Mesenchymal stem cell (in vitro differentiated cells and primary cell): ENCODE measurements at regions not wholly inside any gene's neighbourhood (a gene's known extent, or its start where the extent isn't known, plus 50 kb on each side); places are given as distances from the start of the nearest gene placed in this dataset.

Source experiments
- DNase-seq: peaks from one replicate; pipeline ENCODE4 v3.0.0-alpha.2; 2013
- H2AFZ ChIP-seq: one replicate; pipeline ENCODE4 v1.6.1; 2013; ENCODE audit warnings: low read depth, mild to moderate bottlenecking, control low read depth, inconsistent platforms, low read length, moderate library complexity
- H2AK5ac ChIP-seq: 2 replicates; pipeline ENCODE4 v1.6.1; 2013; ENCODE audit warnings: low read length, moderate library complexity, mild to moderate bottlenecking, inconsistent platforms; ENCODE audit not compliant: severe bottlenecking
- H2BK120ac ChIP-seq: one replicate; pipeline ENCODE4 v1.6.1; 2013; ENCODE audit warnings: low read depth, mild to moderate bottlenecking, inconsistent platforms, low read length, moderate library complexity
- H2BK12ac ChIP-seq, 2 experiments: one replicate each; pipeline ENCODE4 v1.6.1; 2013; ENCODE audit warnings: inconsistent platforms in 2 of 2, low read length in 2 of 2, mild to moderate bottlenecking in 2 of 2, moderate library complexity in 2 of 2, control low read depth in 1 of 2
- H2BK15ac ChIP-seq: one replicate; pipeline ENCODE4 v1.6.1; 2013; ENCODE audit warnings: mild to moderate bottlenecking, low read depth, inconsistent platforms; ENCODE audit not compliant: poor library complexity, severe bottlenecking
- H2BK5ac ChIP-seq: 2 replicates; pipeline ENCODE4 v1.6.1; 2013; ENCODE audit warnings: low read depth, mild to moderate bottlenecking, low read length, control low read depth, inconsistent platforms; ENCODE audit not compliant: poor library complexity, severe bottlenecking
- H3K14ac ChIP-seq, 2 experiments: one replicate each; pipeline ENCODE4 v1.6.1; 2013; ENCODE audit warnings: inconsistent platforms in 2 of 2, low read length in 2 of 2, control low read depth in 1 of 2, mild to moderate bottlenecking in 1 of 2, moderate library complexity in 1 of 2
- H3K18ac ChIP-seq, 2 experiments: one replicate each; pipeline ENCODE4 v1.6.1; 2013; ENCODE audit warnings: inconsistent platforms in 2 of 2, low read length in 2 of 2, control low read depth in 1 of 2, low read depth in 1 of 2, mild to moderate bottlenecking in 1 of 2
- H3K23ac ChIP-seq, 2 experiments: one replicate each; pipeline ENCODE4 v1.6.1; 2013; ENCODE audit warnings: inconsistent platforms in 2 of 2, low read length in 2 of 2, mild to moderate bottlenecking in 2 of 2, moderate library complexity in 2 of 2, control low read depth in 1 of 2
- H3K27ac ChIP-seq: 2 replicates; pipeline ENCODE4 v1.5.1; 2013; ENCODE audit warnings: mild to moderate bottlenecking, moderate library complexity, low read length, control low read depth, inconsistent platforms; ENCODE audit not compliant: poor library complexity, severe bottlenecking
- H3K27me3 ChIP-seq, 2 experiments: 2 replicates each; pipeline versions ENCODE4 v1.6.1 to v1.7.0; 2013; ENCODE audit warnings: low read length in 2 of 2, mild to moderate bottlenecking in 2 of 2, moderate library complexity in 2 of 2, control low read depth in 1 of 2, inconsistent platforms in 1 of 2; ENCODE audit not compliant: control insufficient read depth in 1 of 2, insufficient read depth in 1 of 2
- H3K36me3 ChIP-seq, 2 experiments: 2 replicates each; pipeline versions ENCODE4 v1.6.1 to v1.7.0; 2013; ENCODE audit warnings: low read length in 2 of 2, control low read depth in 1 of 2, inconsistent platforms in 1 of 2, low read depth in 1 of 2, mild to moderate bottlenecking in 1 of 2; ENCODE audit not compliant: insufficient read depth in 2 of 2, control insufficient read depth in 1 of 2
- H3K4ac ChIP-seq, 2 experiments: one replicate each; pipeline ENCODE4 v1.6.1; 2013; ENCODE audit warnings: inconsistent platforms in 2 of 2, low read length in 2 of 2, mild to moderate bottlenecking in 2 of 2, moderate library complexity in 2 of 2, control low read depth in 1 of 2, low read depth in 1 of 2
- H3K4me1 ChIP-seq: 2 replicates; pipeline ENCODE4 v1.6.1; 2013; ENCODE audit warnings: low read depth, low read length, control low read depth; ENCODE audit not compliant: control insufficient read depth, insufficient read depth
- H3K4me2 ChIP-seq: 2 replicates; pipeline ENCODE4 v1.6.1; 2013; ENCODE audit warnings: low read length, mild to moderate bottlenecking, inconsistent platforms; ENCODE audit not compliant: poor library complexity, severe bottlenecking
- H3K4me3 ChIP-seq, 2 experiments: 2 replicates each; pipeline versions ENCODE4 v1.5.1 to v1.7.0; 2013; ENCODE audit warnings: low read length in 2 of 2, mild to moderate bottlenecking in 2 of 2, control low read depth in 1 of 2, low read depth in 1 of 2; ENCODE audit not compliant: insufficient read depth in 1 of 2
- H3K79me1 ChIP-seq: replicated peaks from 2 replicates; pipeline ENCODE4 v1.6.1; 2013; ENCODE audit warnings: mild to moderate bottlenecking, control low read depth, low read length, inconsistent platforms; ENCODE audit not compliant: poor library complexity, severe bottlenecking
- H3K9ac ChIP-seq: 2 replicates; pipeline ENCODE4 v1.7.0; 2013; ENCODE audit warnings: mild to moderate bottlenecking, low read length, moderate library complexity
- H3K9me3 ChIP-seq: 2 replicates; pipeline ENCODE4 v1.7.0; 2013; ENCODE audit warnings: mild to moderate bottlenecking, low read length; ENCODE audit not compliant: control insufficient read depth
- H4K8ac ChIP-seq: one replicate; pipeline ENCODE4 v1.6.1; 2013; ENCODE audit warnings: inconsistent platforms, mild to moderate bottlenecking, low read length, moderate library complexity
- H4K91ac ChIP-seq: one replicate; pipeline ENCODE4 v1.6.1; 2013; ENCODE audit warnings: mild to moderate bottlenecking, low read length, inconsistent platforms
- WGBS: methylation state at CpG from one replicate; pipeline ENCODE4 v1.1.7; 2013; ENCODE audit warnings: mixed read lengths; 5-methylcytosine and 5-hydroxymethylcytosine counted together

GRCh38 chr15:31474059-31474868, 147.6 kb downstream of the KLF13 start:
- no peaks in the 10 kb centered on the region for H3K27me3 ChIP-seq
- no peak overlapping the region for H3K23ac ChIP-seq
- no peak overlapping the region for H3K18ac ChIP-seq
- no peak for DNase-seq
- no peak overlapping the region for H2AK5ac ChIP-seq
- H3K4me3 ChIP-seq, result no peak overlapping the region
- H3K14ac ChIP-seq, result no peak overlapping the region
- H3K4ac ChIP-seq, result no peak overlapping the region
- no peak overlapping the region for H2BK15ac ChIP-seq
- no peaks in the 10 kb centered on the region for H3K79me1 ChIP-seq
- H4K8ac ChIP-seq, result no peak overlapping the region
- no peak overlapping the region for H2BK12ac ChIP-seq
- H3K4me1 ChIP-seq, result peaks cover 14% of the 10 kb centered on the region
- no peak overlapping the region for H3K9ac ChIP-seq
- 90% methylated on average over 8 of the region's 10 CpGs for WGBS
- H3K4me2 ChIP-seq, result no peak overlapping the region
- H3K27ac ChIP-seq, result no peak overlapping the region
- no peak overlapping the region for H2BK120ac ChIP-seq
- no peaks in the 10 kb centered on the region for H3K36me3 ChIP-seq
- no peak overlapping the region for H2AFZ ChIP-seq
- H4K91ac ChIP-seq, result no peak overlapping the region
- H3K9me3 ChIP-seq, result no peaks in the 10 kb centered on the region
- H2BK5ac ChIP-seq, result no peak overlapping the region

- no peak overlapping the region for H3K18ac ChIP-seq
- H3K9ac ChIP-seq, result no peak overlapping the region
- H2BK15ac ChIP-seq, result no peak overlapping the region
- no peak overlapping the region for H3K4me2 ChIP-seq
- H3K4me3 ChIP-seq, result no peak overlapping the region
- H4K91ac ChIP-seq, result no peak overlapping the region
- no peaks in the 10 kb centered on the region for H3K79me1 ChIP-seq
- no peak for DNase-seq
- no peak overlapping the region for H3K14ac ChIP-seq
- H3K36me3 ChIP-seq, result no peaks in the 10 kb centered on the region
- no peak overlapping the region for H2AK5ac ChIP-seq
- no peak overlapping the region for H3K23ac ChIP-seq
- no peak overlapping the region for H2BK5ac ChIP-seq
- H3K4ac ChIP-seq, result no peak overlapping the region
- no peak overlapping the region for H2AFZ ChIP-seq
- WGBS, result 88% methylated on average over 7 of the region's 7 CpGs
- H3K9me3 ChIP-seq, result no peaks in the 10 kb centered on the region
- H3K4me1 ChIP-seq, result peaks cover 14% of the 10 kb centered on the region
- peaks cover 3 to 11% of the 10 kb centered on the region in 2 experiments for H3K27me3 ChIP-seq
- H4K8ac ChIP-seq, result no peak overlapping the region
- no peak overlapping the region for H2BK120ac ChIP-seq
- no peak overlapping the region for H3K27ac ChIP-seq
- H2BK12ac ChIP-seq, result no peak overlapping the region
Measured at GRCh38 chr15:31476236-31476810, 149.7 kb downstream of the KLF13 start.

GRCh38 chr15:31476866-31477265, 150.2 kb downstream of the KLF13 start:
- 72% methylated on average over 5 of the region's 5 CpGs for WGBS
- H2AFZ ChIP-seq, result no peak overlapping the region
- no peak overlapping the region for H3K4me2 ChIP-seq
- H3K14ac ChIP-seq, result peak overlapping the region in 1 of 2 experiments; percentile 18
- H3K4me1 ChIP-seq, result peaks cover 10% of the 10 kb centered on the region
- no peaks in the 10 kb centered on the region for H3K79me1 ChIP-seq
- H4K8ac ChIP-seq, result no peak overlapping the region
- no peaks in the 10 kb centered on the region for H3K36me3 ChIP-seq
- no peak overlapping the region for H3K18ac ChIP-seq
- no peak for DNase-seq
- no peak overlapping the region for H3K23ac ChIP-seq
- no peak overlapping the region for H2AK5ac ChIP-seq
- H3K9me3 ChIP-seq, result no peaks in the 10 kb centered on the region
- no peak overlapping the region for H4K91ac ChIP-seq
- no peak overlapping the region for H3K4me3 ChIP-seq
- no peak overlapping the region for H2BK5ac ChIP-seq
- H3K27ac ChIP-seq, result no peak overlapping the region
- no peak overlapping the region for H3K9ac ChIP-seq
- no peak overlapping the region for H2BK15ac ChIP-seq
- H3K27me3 ChIP-seq, result peaks cover 5 to 14% of the 10 kb centered on the region in 2 experiments
- no peak overlapping the region for H2BK12ac ChIP-seq
- no peak overlapping the region for H2BK120ac ChIP-seq
- H3K4ac ChIP-seq, result no peak overlapping the region

- no peak overlapping the region for H3K14ac ChIP-seq
- no peak overlapping the region for H3K23ac ChIP-seq
- H4K91ac ChIP-seq, result no peak overlapping the region
- H2AK5ac ChIP-seq, result no peak overlapping the region
- H3K9ac ChIP-seq, result no peak overlapping the region
- H4K8ac ChIP-seq, result no peak overlapping the region
- no peaks in the 10 kb centered on the region for H3K36me3 ChIP-seq
- WGBS, result 98% methylated on average over 4 of the region's 4 CpGs
- H3K27ac ChIP-seq, result no peak overlapping the region
- H3K9me3 ChIP-seq, result no peaks in the 10 kb centered on the region
- no peak overlapping the region for H3K18ac ChIP-seq
- peaks cover 10 to 18% of the 10 kb centered on the region in 2 experiments for H3K27me3 ChIP-seq
- H2BK15ac ChIP-seq, result no peak overlapping the region
- no peak for DNase-seq
- no peak overlapping the region for H2BK120ac ChIP-seq
- no peak overlapping the region for H3K4me3 ChIP-seq
- no peak overlapping the region for H3K4me2 ChIP-seq
- H2BK12ac ChIP-seq, result no peak overlapping the region
- H2BK5ac ChIP-seq, result no peak overlapping the region
- H2AFZ ChIP-seq, result no peak overlapping the region
- H3K4me1 ChIP-seq, result peaks cover 6% of the 10 kb centered on the region
- no peaks in the 10 kb centered on the region for H3K79me1 ChIP-seq
- H3K4ac ChIP-seq, result no peak overlapping the region
Measured at GRCh38 chr15:31477301-31477700, 150.7 kb downstream of the KLF13 start.
